GM11168 (cell line): ENCODE measurements at regions not wholly inside any gene's neighbourhood (a gene's known extent, or its start where the extent isn't known, plus 50 kb on each side); places are given as distances from the start of the nearest gene placed in this dataset.

Source experiments
- in situ Hi-C: fragments of 300-500 bp; cut with MboI; formaldehyde crosslinking; loops from one replicate; pipeline ENCODE4 v1.12.0; 2022; ENCODE audit warnings: low sequenced_read_pairs; ENCODE audit not compliant: unreplicated experiment

DNA sequence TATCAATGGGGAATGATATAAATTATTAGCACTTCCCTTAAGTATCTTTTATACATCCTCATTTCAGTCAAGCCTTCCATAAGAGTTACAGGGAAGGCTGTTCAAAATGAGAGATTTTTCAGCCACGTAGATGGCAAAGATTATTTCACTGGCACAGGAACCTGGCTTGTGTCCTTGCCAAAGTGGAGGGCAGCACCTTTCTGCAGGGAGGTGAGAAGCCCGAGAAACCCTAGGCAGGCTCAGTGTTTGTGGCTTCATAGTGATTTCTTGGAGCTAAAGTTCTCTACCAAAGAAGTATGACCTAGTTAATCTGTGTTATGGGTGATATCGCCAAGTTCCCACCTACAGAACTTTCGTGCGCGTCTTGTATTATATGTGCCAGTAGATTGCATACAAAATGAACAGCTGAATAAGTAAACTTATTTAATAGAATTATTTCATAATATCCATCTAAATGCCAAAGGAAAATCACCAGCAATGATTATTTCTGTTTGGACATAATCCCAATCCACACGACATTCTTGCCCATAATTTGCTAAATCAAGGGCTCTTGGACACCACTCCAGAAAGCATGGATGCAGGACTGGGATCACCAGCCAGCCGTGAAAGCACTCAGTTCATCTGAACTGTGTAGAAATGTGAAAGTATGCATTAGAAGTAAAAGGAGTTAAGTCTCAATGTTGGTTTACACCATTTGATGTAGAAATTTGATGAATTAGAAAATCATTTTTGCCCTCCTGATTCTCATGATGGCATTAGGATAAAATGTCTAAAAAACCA lies 150.4 kb upstream of the RNF32 start:
- in situ Hi-C loops = no loop called here

DNA sequence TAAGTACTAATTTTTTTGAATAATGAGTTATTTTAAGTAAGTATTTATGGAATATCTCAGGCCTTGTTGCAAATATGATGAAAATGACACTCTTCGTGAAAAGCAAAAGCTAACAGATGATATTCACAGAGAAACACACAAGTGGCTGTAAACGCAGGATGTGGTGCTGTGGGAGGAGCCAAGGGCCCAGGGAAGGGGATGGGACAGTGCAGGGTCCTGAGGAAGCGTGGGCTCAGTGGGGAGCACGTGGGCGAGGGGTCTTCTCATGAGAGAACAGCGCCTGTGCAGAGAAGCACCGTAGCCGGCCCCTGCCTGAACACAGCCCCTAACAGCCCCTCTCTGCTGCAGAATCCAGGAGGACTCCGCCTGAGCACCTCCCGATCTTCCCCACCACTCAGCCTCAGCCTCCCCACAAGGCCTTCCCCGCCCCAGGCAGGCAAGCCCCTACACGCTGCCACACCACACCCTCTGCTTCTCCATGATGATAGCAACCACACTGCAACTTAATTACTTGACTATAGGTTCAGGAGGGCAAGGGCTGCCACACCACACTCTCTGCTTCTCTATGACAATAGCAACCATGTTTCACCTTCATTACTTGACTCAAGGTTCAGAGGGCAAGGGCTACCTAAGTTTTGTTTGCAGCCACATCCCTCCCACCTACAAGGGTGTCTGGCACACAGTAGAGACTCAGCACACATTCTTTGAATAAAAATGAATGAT lies 152.6 kb upstream of the RNF32 start:
- in situ Hi-C loops = no loop called here

DNA sequence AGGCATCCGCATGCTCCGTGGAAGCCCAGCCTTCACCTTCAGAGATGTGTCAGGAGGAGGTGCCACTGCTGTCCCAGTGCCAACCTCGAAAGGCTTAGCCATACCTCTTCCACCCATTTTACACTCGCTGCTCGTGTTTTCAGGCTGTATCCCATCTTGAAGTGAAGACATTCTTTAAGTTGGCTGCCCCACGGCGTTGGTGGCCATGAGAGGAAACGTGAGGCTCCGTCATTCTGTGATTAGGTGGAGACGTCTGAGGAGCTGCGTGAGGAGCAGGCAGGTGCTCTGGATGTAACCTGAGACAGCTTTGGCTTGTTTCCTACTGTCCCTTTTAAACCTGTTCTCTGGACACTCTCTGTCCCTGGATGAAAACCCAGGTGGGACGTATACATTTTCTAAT lies 159.9 kb upstream of the RNF32 start:
- in situ Hi-C loops = no loop called here

DNA sequence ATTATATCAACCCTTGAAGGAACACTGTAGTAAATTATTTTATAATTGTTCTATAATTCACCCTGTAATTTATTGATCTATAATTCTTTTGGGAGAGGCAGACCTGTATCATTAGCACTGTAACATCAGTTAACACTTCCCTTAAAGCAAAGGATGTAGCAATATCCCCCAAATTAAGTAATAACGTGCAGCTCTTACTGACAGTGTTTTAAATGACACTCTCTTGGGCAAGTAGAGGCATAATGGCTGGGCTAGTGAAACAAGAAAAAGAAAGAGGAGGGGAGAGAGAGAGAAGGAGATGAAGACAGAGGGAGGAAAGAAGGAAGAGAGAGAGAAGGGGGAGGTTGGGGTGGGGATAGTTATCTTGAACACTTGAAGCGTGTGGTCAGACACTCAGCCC lies 161.0 kb upstream of the RNF32 start:
- in situ Hi-C loops = loop anchor here (5.0 kb wide), 1 partner anchor 677 kb away; no protein-coding TSS in a partner anchor

DNA sequence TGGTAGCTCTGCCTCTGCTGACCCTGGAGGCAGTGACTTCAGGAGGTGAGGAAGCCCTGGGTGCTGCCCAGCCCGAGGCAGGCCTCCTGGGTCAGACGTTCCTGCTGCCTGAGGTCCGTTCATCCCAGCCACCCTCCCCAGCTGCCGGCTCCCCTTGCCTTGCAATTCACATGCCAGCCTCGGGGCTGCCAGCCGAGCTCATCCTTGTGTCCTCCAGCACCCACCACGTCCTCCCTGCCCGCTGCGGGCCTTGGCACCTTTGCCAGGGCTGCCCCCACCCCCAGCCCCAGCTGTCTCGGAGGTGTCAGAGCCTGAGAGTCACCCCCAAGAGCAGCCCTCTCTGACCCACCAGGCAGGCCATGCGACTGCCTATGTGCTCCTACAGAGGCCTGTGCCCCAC lies 162.1 kb upstream of the RNF32 start:
- in situ Hi-C loops = loop anchor here (5.0 kb wide), 1 partner anchor 676 kb away; no protein-coding TSS in a partner anchor

DNA sequence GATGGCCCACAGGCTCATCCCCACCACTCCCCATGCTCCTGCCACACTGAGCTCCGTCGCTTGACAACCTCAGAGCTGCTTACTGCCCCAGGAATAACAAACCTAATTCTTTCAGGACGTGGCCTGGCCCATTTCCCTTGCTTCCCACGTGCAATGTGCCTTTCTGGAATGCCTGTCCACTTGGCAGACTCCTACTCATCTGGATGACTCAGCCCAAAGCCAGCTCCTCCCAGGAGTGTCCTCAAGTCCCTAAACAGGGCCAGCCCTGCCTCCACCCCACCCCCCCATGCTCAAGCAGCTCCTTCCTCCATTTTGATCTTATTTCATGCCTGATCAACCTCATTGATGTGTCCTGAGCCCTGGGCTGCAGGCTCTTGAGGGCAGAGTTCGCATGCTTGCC lies 164.9 kb upstream of the RNF32 start:
- in situ Hi-C loops = loop anchor here (5.0 kb wide), 1 partner anchor 673 kb away; no protein-coding TSS in a partner anchor

DNA sequence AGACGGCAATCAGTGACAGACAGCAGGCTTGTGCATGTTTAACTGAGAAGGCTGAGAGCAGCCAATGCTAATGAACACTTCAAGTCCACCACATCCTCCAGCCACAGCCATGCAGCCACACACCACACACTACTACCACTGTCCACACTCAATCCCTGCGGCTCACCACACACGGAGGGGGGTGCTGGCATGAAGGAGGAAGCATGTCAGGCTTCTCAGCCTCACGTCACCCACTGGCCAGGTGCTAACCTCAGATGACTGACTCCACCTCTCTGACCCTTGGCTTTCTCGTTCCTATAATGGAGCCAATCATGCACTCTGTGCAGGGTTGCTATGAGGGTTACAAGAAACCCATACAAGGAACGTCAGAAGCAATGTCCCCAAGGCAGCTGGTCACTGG lies 165.4 kb upstream of the RNF32 start:
- in situ Hi-C loops = loop anchor here (5.0 kb wide), 1 partner anchor 673 kb away; no protein-coding TSS in a partner anchor

DNA sequence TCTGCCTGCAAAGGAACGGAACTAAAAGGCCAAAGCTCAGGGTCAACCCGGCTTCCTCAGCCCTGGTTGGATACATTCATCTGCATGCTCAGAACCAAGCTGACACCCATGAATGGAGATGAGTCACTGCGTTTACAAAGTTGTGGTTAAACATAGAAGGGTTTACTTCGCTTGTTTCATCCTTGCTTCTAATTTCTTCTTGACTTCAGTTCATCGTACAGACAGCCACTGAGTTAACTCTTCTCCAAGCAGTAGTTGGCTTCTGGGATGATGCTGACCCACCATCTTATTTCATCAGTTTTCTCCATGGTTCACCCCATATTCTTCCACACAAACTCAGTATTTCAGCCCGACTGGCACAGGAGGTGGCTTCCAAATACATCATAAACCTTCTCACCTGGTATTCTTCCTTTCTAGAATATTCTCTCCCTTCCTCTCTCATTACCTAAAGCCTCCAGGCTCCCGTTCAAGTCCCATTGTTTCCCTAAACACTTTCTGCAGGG lies 166.3 kb upstream of the RNF32 start:
- in situ Hi-C loops = no loop called here

DNA sequence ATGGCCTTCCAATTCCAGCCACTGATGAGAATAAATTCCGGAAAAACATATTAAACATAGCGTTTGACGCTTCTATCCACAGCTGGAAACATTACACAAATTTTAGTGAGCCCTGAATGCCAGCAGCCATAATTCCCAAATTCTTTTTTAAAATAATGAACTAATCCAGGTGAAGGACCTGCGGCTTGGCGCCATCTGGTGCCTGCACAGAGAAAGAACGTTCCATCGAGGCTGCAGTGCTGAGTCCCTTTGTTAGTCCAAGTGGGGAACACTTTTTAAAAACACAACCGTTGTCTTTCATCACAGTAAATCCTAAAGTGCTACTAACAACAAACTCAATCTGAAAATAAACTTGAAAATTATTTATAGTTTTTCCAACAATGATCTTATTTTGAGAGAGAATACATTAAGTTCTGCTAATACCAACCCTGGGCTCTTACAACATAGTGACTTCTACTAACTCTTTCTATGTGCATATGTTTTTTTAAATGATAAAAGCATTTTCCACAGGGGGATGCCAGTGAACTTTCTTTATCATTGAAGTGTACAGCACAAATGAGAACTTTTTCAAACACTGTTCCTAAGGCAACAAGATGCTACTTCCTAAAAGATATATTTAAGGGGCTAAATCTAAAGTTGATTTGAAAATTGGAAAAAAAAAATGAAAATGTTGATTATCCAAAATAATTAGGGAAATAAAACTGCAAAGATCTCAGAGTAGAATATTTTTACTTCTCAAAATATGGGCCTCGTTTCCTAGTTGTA lies 166.9 kb upstream of the RNF32 start:
- in situ Hi-C loops = no loop called here

DNA sequence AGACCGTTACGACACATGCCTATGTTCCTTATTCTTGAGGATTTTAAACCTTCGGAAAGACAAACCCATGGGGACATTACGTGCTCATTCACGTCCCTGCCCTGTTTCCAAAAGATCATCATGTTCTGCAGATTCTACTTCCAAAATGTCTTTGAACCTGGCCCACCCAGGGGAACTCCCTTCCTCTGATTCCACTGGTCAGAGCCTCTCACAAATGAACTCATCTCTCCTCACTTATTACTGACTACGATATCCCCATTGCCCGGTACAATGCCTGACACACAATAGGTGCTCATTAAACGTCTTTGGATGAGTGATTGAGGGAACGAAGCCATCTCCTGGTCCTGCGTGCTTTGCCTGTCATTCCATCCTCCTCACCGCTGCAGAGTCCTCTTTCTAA lies 168.3 kb upstream of the RNF32 start:
- in situ Hi-C loops = no loop called here

DNA sequence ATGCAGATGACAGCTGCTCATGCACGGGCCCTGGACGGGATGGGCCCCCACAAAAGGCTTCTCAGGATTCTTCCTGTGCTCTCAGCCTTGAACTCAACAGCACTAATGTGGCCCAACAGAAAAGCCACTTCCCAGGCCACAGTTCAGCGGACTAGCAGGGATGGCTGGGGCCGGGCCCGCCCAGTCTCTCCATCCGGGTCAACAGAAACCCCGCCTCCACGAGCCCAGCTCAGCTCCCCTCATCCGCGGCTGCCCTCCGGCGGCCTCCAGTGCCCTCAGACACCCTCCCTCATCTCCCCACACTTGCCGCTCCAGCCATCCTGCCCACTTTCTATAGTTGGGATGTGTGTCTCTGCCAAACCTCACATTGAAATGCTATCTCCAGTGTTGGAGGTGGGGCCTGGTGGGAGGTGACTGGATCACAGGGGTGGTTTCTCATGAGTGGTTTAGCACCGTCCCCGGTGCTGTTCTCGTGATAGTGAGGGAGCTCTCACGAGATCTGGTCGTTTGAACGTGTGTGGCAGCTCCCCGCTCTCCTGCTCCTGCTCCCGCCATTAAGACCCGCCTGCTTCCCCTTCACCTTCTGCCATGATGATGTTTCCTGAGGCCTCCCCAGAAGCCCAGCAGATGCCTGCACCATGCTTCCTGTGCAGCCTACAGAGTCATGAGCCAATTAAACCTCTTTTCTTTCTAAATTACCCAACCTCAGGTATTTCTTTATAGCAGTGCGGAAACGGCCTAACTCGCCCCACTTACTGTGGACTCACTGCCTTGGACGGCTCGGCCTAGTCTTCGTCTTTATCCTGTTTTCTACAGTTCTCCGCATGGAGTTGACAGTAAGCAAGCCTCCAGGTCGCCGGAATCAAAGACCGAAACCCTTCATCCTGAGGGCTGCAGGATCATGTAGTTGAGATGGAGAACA lies 169.9 kb upstream of the RNF32 start:
- in situ Hi-C loops = no loop called here

DNA sequence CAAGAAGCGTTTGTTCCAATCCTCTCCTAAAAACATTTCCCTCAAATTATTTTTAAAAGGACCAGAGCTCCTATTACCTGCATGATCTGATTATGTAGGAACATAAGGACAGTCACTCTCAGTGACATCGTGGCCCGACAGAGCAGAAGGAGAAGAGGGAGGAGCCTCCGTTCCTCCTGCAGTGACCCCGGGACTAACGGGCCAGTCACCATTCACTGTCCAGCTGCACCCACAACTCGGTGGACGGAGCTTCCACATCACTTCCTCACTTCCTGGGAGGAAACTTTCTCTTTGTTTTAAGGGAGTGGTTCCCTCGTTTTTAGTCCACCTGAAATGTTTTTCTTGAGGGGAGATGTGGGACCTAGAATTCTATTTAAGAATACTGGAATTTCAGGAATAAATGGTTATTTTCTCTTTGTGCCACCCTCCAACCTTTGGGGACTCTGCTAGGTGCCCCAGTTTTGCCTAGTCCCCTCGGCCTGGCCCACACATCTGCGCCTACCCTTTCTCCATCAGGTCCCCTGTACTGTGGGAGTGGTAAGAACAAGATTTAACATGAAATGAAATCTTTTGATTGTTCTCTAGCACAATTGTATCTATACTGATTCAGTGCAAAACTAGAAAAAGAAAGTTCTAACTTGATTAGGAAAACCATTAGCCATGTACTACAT lies 173.5 kb upstream of the RNF32 start:
- in situ Hi-C loops = no loop called here

DNA sequence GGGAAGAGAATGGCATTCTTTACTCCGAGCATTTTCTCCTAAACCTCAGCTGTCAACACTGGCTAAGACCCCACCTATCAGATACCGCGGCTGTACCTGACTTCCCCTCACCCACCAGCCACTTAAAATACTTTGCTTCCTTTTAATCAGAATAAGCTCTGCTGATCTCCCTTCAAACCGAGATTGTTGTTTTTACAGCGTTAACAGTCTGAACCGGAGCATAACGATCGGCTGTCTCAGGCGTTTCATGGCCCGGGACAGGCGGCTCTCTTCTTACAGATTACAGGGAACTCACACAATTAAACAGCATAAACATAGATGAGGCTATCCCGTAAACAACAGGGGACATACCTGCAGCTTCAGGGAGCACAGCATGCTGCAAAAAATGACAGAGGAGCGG lies 174.3 kb upstream of the RNF32 start:
- in situ Hi-C loops = no loop called here

DNA sequence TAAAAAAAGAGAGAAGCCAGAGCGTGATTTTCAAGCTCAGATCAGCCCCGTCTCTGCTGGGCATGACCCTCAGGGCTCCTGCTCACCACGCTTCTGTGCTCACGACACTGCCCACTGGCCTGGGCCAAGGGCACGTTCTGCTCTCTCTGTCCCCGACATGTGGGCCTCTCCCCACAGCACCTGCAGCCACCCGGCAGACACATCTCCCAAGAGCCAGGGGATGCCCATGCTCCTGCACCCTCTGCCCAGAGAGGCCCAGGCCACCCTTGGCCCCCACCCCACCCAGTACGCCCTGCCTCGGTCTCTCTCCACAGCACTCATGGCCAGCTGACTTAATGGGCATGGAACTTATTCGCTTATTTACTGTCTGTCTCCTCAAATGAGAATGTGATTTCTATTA lies 175.4 kb upstream of the RNF32 start:
- in situ Hi-C loops = no loop called here

DNA sequence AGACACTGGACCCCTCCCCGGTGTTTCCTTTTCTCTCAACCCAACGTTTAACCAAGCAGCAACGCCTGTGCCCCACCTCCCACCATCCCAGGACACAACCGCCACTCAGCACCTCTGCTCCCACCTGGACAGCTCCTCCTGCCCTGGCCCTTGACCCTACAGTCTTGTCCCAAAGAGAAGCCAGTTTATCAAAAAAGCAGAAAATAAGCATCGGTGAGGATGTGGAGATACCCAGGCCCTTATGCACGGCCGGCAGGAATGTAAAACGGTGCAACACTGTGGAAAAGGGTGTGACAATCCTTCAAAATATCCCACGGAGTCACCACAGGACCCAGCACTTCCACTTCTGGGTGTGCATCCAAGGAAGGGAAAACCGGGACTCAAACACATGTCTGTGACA lies 176.2 kb upstream of the RNF32 start:
- in situ Hi-C loops = no loop called here

DNA sequence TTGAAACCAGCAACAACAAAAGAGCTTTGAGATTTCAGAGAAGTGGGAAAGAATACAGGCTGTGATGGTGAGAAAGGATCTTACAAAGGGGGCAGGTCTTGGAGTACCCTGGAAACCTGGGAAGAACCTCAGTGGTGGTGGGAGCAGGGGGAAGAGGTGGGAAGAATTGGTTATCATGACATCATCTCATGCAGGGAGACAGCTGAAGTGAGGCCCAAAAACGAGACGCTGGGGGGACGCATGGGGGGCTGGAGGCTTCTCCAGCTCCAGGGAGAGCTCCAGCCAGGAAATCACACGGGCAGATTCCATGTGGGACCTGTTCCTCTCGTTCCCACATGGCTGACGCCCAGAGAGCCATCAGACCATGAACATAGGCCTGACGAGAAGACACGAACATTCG lies 177.3 kb upstream of the RNF32 start:
- in situ Hi-C loops = no loop called here

DNA sequence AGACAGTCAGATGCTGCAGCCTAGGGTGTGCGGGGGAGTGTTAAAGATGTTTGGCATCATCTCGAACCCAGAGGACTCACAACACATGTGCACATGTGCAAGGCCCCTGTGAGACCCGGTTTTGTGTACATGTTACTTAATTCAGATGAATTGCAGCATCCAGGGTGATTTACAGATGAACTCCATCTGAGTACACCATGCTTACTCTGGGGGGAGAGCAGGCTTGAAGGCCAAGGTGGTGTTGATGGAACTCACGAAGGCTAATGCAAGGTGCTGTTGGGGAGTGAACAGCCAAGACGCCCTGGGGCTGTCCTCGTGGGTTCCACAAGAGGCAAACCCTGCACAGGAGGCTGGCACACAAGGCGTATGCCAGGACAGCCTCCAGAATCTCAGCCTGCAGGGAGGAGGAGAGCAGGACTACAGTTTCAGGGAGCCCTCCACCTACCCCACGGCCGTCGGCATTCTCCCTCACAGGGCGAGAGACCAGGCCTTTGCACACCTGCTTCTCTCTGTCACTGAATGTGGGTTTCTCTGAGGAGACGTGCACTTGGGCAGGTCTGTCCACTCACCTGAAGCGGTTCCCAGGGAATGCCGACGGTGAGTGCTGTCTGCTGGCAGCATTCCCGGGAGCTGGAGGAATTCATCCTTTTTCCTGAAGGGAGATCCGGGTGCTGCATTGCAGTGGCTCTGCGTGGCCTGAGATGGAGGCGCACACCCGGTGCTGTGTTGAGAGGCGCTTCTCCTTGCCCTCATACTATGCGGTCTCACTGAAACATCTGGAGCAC lies 178.5 kb upstream of the RNF32 start:
- in situ Hi-C loops = no loop called here

DNA sequence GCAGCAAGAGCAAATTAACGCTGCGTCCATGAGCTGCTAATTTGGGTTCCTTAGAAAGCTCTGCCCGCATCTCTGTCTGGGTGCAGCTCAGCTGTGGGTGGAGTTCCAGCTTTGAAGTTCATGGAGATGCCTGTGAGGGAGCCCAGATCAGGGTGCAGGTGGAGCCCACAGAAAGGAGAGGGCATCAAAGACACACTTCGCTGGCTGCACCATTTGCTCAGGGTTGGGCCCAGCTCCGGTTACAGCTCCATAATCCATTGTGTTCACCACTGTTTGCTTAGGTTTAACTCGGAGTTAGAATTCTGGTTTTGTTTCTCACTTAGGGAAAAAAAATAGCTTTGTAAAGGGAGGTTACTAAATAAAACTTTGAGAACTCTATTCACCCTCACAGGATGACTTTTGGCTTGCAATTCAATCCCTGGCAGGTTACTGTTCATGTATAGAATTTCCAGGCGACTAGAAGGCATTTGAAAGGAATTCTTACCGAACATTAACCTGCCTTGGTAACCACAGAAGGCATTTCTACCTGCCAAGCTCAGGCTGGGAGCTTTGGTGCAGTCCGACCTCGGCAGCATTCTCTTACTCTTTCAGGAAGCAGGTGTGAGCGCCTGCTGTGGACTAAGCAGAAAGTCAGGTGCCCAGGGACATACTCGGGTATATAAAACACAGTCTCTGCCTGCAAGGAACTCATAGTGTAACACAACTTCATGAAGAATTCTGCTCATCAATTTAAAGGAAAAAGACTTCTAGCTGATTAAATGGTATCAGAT lies 179.5 kb upstream of the RNF32 start:
- in situ Hi-C loops = no loop called here
